Esophagus muscularis mucosa (tissue), 4 donors: ENCODE measurements at regions not wholly inside any gene's neighbourhood (a gene's known extent, or its start where the extent isn't known, plus 50 kb on each side); places are given as distances from the start of the nearest gene placed in this dataset.

ENCODE experiments used
- DNase-seq: peaks from one replicate; pipeline ENCODE4 v3.0.0-alpha.2; 2017; ENCODE audit errors: extremely low spot score
- H3K27ac ChIP-seq, 4 donors: fragments of 200-600 bp; sonication (generic); replicated peaks in 1 of 4; 1 replicate in 3 of 4; 2 replicates in 1 of 4; pipeline ENCODE4 v1.5.1; 2016 to 2019; ENCODE audit warnings: mild to moderate bottlenecking in 1 of 4
- H3K27me3 ChIP-seq, 4 donors: fragments of 200-600 bp; sonication (generic); one replicate each; pipeline versions ENCODE4 v1.5.1 to v1.6.0; 2016 to 2019
- H3K36me3 ChIP-seq, 4 donors: fragments of 200-600 bp; sonication (generic); one replicate each; pipeline ENCODE4 v1.5.1; 2016 to 2019
- H3K4me1 ChIP-seq, 4 donors: fragments of 200-600 bp; sonication (generic); one replicate each; pipeline ENCODE4 v1.5.1; 2016 to 2019
- H3K4me3 ChIP-seq, 4 donors: fragments of 200-600 bp; sonication (generic); 1 replicate in 2 of 4; 2 replicates in 2 of 4; pipeline ENCODE4 v1.5.1; 2016 to 2019; ENCODE audit warnings: mild to moderate bottlenecking in 4 of 4, moderate library complexity in 1 of 4
- H3K9me3 ChIP-seq, 4 donors: fragments of 200-600 bp; sonication (generic); 1 replicate in 3 of 4; 2 replicates in 1 of 4; pipeline ENCODE4 v1.5.1; 2016 to 2019
- CTCF ChIP-seq, 3 experiments: fragments of 200-600 bp in 2 of 3; fragments of 450-650 bp in 1 of 3; sonication (generic) in 2 of 3; IDR thresholded peaks; one replicate each; pipeline ENCODE4 v1.5.1; 2017 to 2019; ENCODE audit warnings: antibody characterized with exemption in 3 of 3, mild to moderate bottlenecking in 2 of 3, moderate library complexity in 1 of 3
- EP300 ChIP-seq: sonication (generic); formaldehyde crosslinking; IDR thresholded peaks from one replicate; pipeline ENCODE4 v1.6.1; 2017; ENCODE audit warnings: antibody characterized with exemption
- POLR2A ChIP-seq: fragments of 450-650 bp; IDR thresholded peaks from one replicate; pipeline ENCODE4 v1.6.1; 2017; ENCODE audit warnings: antibody characterized with exemption, moderate library complexity, mild to moderate bottlenecking, low read depth
- POLR2AphosphoS5 ChIP-seq, 2 donors: sonication (generic); formaldehyde crosslinking; IDR thresholded peaks; one replicate each; pipeline ENCODE4 v1.6.1; 2017; ENCODE audit warnings: antibody characterized with exemption in 2 of 2
- WGBS: methylation state at CpG from one replicate; pipeline ENCODE4 v1.1.5; 2018; 5-methylcytosine and 5-hydroxymethylcytosine counted together
- intact Hi-C: fragments of 100-400 bp; cut with DNase I; formaldehyde crosslinking; loops from one replicate; pipeline ENCODE4 v1.15.1; 2023

GRCh38 chr3:194269610-194270145, 81.5 kb downstream of the CPN2 start:
- peak; percentile 96 for DNase-seq
- Histone ChIP-seq H3K4me1 (peaks cover 62 to 93% (median 85%) of the 10 kb centered on the region in 4 donors), H3K27ac (peak overlapping the region; percentile 85 to 92 (median 87)), H3K36me3 (no peaks in the 10 kb centered on the region), H3K9me3 (no peaks in the 10 kb centered on the region), H3K4me3 (peak overlapping the region in 1 of 4 donors; percentile 10), H3K27me3 (no peaks in the 10 kb centered on the region)
- intact Hi-C loops, result loop anchor here (5.0 kb wide), 3 partner anchors 43 to 487 kb away; no protein-coding TSS in a partner anchor
- WGBS, result 43% methylated on average over 7 of the region's 29 CpGs
- TF ChIP-seq POLR2AphosphoS5 (IDR thresholded peaks at IDR 0.05) (peak; percentile 71 to 76), POLR2A (no peak), EP300 (peak; percentile 90), CTCF (IDR thresholded peaks at IDR 0.05) (peak; percentile 40 to 62 (median 53))

GRCh38 chr3:194270627-194271459, 80.3 kb downstream of the CPN2 start:
- peak; percentile 95 for TF ChIP-seq EP300
- no peak for TF ChIP-seq CTCF (IDR thresholded peaks at IDR 0.05)
- peak; percentile 84 for TF ChIP-seq POLR2AphosphoS5 (IDR thresholded peaks at IDR 0.05)
- DNase-seq, result peak; percentile 96
- Histone ChIP-seq H3K36me3 (no peaks in the 10 kb centered on the region), H3K4me1 (peaks cover 52 to 91% (median 84%) of the 10 kb centered on the region in 4 donors), H3K27ac (peak overlapping the region; percentile 85 to 92 (median 87)), H3K27me3 (no peaks in the 10 kb centered on the region), H3K4me3 (no peak overlapping the region), H3K9me3 (no peaks in the 10 kb centered on the region)
- 58% methylated on average over 10 of the region's 19 CpGs for WGBS
- intact Hi-C loops, result no loop called here

- Histone ChIP-seq H3K9me3 (no peaks in the 10 kb centered on the region), H3K4me1 (peaks cover 47 to 91% (median 84%) of the 10 kb centered on the region in 4 donors), H3K36me3 (no peaks in the 10 kb centered on the region), H3K4me3 (no peak overlapping the region), H3K27me3 (no peaks in the 10 kb centered on the region), H3K27ac (peak overlapping the region; percentile 85 to 92 (median 87))
- intact Hi-C loops, result no loop called here
- peak in 1 of 2 donors; percentile 18 for TF ChIP-seq POLR2AphosphoS5 (IDR thresholded peaks at IDR 0.05)
- no peak for TF ChIP-seq POLR2A
- 73% methylated on average over 9 of the region's 15 CpGs for WGBS
- no peak for DNase-seq
These were observed 79.6 kb downstream of the CPN2 start for GRCh38 chr3:194271460-194272035.

GRCh38 chr3:194272221-194272620, 78.9 kb downstream of the CPN2 start:
- Histone ChIP-seq H3K9me3 (no peaks in the 10 kb centered on the region), H3K27ac (peak overlapping the region; percentile 85 to 92 (median 87)), H3K36me3 (no peaks in the 10 kb centered on the region), H3K4me1 (peaks cover 48 to 94% (median 85%) of the 10 kb centered on the region in 4 donors), H3K27me3 (no peaks in the 10 kb centered on the region), H3K4me3 (no peak overlapping the region)
- WGBS, result 89% methylated on average over 10 of the region's 11 CpGs
- intact Hi-C loops, result no loop called here
- no peak for DNase-seq
- TF ChIP-seq POLR2A (no peak), CTCF (IDR thresholded peaks at IDR 0.05) (no peak), POLR2AphosphoS5 (IDR thresholded peaks at IDR 0.05) (no peak), EP300 (no peak)
